GM12873 (cell line): ENCODE measurements at regions not wholly inside any gene's neighbourhood (a gene's known extent, or its start where the extent isn't known, plus 50 kb on each side); places are given as distances from the start of the nearest gene placed in this dataset.

Source experiments
- TF ChIP-seq, protein P1 (sequence below): IDR thresholded peaks from 2 replicates; pipeline ENCODE4 v1.5.1; 2012; ENCODE audit warnings: low read depth, mild to moderate bottlenecking, moderate library complexity, low read length, control low read depth; ENCODE audit not compliant: insufficient read depth; ENCODE audit errors: missing control alignments

GRCh38 chr2:215691346-215691745 is 255.5 kb upstream of the FN1 start:
- TF ChIP-seq, protein P1, sequence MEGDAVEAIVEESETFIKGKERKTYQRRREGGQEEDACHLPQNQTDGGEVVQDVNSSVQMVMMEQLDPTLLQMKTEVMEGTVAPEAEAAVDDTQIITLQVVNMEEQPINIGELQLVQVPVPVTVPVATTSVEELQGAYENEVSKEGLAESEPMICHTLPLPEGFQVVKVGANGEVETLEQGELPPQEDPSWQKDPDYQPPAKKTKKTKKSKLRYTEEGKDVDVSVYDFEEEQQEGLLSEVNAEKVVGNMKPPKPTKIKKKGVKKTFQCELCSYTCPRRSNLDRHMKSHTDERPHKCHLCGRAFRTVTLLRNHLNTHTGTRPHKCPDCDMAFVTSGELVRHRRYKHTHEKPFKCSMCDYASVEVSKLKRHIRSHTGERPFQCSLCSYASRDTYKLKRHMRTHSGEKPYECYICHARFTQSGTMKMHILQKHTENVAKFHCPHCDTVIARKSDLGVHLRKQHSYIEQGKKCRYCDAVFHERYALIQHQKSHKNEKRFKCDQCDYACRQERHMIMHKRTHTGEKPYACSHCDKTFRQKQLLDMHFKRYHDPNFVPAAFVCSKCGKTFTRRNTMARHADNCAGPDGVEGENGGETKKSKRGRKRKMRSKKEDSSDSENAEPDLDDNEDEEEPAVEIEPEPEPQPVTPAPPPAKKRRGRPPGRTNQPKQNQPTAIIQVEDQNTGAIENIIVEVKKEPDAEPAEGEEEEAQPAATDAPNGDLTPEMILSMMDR: no peak

- TF ChIP-seq, protein P1: no peak
Observed at GRCh38 chr2:215687149-215688031, 251.5 kb upstream of the FN1 start.

DNA sequence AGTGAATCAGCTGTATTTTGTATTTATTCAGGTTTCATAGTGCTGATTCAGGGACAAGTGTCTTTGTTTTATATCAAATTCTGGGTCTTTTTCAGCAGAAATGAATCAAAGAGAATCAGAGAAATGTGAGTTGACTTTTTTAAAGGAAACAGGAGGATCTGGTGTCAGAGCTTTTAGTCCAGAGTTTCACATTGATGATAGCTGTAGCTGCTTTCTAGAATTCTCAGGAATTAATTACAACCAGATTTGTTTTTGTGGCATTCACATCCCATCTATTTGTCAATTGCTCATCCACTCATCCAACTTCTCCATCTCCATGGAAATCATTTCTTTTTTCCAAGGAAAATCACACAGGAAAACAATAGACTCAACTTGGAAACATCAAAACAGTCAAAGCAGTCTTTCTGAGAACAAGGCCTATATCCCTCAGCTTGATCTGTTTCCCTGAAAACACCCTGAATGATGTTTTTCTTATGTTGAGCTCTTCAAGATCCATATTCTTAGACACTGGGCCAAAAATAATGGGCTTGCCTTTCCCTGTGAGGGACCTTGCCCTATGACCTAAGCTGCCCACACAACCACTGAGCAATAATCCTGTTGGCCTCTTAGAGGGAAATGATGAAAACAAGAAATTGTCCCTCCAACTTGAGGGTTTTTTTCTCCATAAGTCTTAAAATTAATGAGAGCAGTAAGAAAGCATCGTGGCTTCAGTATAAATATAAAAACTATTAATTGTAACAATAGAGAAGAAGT is 249.5 kb upstream of the FN1 start:
- TF ChIP-seq, protein P1: no peak

- TF ChIP-seq, protein P1: no peak
Observed at GRCh38 chr2:215684448-215685237, 248.8 kb upstream of the FN1 start.

DNA sequence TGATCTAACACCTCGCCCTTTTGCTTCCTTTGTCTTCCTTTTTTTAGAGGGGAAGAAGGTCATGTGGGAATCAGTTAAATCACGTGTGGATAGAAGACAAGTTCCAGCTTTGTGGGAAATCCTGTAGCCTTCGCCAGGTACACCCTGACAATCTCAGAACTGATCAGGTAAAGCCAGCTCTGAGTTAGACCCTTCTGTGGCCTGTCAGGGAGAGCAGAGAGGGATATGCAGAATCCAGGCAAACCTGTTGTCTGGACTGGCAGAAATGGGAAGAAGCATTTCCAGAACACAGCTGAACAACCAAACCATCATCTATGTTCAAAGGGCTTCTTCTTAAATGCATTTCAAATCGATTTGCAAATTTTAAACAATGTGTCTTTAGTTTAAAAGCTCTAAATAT is 247.4 kb upstream of the FN1 start:
- TF ChIP-seq, protein P1: no peak

- TF ChIP-seq, protein P1: no peak
Observed at GRCh38 chr2:215681799-215682596, 246.1 kb upstream of the FN1 start.
